Activated T-helper 9 cell treated with anti-CD3 and anti-CD28 coated beads, Interleukin-2, amount 50 U/mL, for 16 hours (primary cell): ENCODE measurements at regions not wholly inside any gene's neighbourhood (a gene's known extent, or its start where the extent isn't known, plus 50 kb on each side); places are given as distances from the start of the nearest gene placed in this dataset.

Experiments
- DNase-seq: peaks from one replicate; pipeline ENCODE4 v3.0.0-alpha.2; 2020; ENCODE audit warnings: low read depth

DNA sequence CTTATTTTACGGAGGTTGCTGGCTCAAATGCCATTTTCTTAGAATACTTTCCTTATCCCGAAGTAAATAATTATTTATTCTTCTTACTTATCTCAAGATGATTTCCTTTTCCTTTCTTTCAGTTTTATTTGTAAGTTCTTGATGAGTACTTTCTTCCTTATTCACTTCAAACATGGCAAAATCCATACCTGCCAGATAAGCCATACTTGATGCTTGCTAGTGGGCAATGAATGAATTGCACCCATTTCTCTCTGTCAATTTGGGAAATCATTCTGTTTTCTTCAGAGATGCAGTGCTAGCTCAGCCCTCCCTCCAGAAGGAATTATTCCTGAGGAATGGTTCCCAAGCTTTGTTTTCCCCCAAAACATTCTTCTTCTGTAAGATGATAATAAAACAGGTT is 598.3 kb downstream of the SPRY1 start:
- DNase-seq = no peak

DNA sequence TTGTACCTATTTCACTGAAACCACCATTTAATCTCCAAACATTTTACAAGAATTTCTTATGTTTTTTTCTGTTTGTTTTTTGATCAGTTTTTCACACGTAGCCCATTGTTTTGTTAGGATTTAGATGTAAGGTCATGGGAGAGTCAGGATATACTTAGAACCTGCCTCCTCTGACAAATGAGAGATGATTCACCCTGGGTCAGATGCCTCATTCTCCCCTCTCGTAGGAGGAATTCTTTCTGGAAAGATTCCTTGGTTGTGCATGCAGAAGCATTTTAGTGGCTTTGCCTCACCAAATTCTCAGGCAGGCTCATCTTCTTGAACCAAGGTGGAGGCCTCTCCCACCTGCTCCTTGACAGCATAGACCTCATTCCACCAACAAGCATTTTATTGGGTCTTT is 599.3 kb downstream of the SPRY1 start:
- DNase-seq = no peak

- DNase-seq = no peak
Observed at GRCh38 chr4:123996718-123997510, 600.3 kb downstream of the SPRY1 start.

- no peak for DNase-seq
Observed at GRCh38 chr4:123997776-123998449, 601.3 kb downstream of the SPRY1 start.

- DNase-seq = no peak
Observed at GRCh38 chr4:124000233-124000632, 603.6 kb downstream of the SPRY1 start.

DNA sequence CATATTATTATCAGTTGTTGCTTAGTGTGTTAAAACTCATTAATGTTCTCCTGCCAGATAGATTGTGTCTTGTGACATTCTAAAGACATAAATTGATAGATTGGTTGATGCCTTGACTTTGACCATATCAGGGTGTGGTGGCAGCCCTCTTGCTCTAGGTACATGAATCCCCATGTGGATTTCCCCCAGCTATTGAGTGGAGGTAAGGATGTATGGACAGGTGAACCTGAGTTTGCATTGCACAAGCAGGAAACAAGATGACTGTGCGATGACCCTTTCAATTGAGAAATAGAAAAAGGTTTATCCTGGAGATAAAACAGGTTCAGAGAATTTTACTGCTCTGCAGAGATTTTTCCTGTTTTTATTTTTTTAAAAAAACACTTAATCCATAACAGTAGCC is 619.2 kb downstream of the SPRY1 start:
- no peak for DNase-seq

- no peak for DNase-seq
Observed at GRCh38 chr4:124017185-124017785, 620.7 kb downstream of the SPRY1 start.

GRCh38 chr4:124018383-124019317 is 622.1 kb downstream of the SPRY1 start:
- DNase-seq = no peak

GRCh38 chr4:124019749-124020549 is 623.4 kb downstream of the SPRY1 start:
- no peak for DNase-seq

DNA sequence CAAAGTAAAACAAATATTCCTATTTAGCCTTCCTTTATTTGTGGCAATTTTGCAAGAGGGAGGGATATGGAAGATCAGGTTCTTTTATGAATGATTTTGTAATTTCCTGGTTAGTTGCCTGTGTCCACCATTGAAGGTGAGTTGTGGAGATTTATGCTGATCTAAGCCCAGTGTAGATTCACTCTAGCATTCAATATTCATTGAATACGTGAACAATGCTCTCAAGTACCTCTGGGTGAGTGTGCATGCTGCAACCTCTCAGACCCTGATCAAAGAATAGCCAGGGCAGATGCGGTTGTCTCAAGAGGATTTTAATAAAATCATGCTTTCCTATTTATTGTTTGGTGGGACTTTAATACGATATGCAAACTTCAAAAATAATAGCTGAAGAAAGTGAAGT is 628.4 kb downstream of the SPRY1 start:
- no peak for DNase-seq

GRCh38 chr4:124025428-124025827 is 628.8 kb downstream of the SPRY1 start:
- no peak for DNase-seq

- no peak for DNase-seq
Observed at GRCh38 chr4:124028182-124028581, 631.6 kb downstream of the SPRY1 start.

- DNase-seq = no peak
Observed at GRCh38 chr4:124030147-124030546, 633.6 kb downstream of the SPRY1 start.

- no peak for DNase-seq
Observed at GRCh38 chr4:124032035-124032434, 635.4 kb downstream of the SPRY1 start.

GRCh38 chr4:124035364-124036041 is 638.9 kb downstream of the SPRY1 start:
- no peak for DNase-seq

- DNase-seq = no peak
Observed at GRCh38 chr4:124037236-124037635, 640.6 kb downstream of the SPRY1 start.

DNA sequence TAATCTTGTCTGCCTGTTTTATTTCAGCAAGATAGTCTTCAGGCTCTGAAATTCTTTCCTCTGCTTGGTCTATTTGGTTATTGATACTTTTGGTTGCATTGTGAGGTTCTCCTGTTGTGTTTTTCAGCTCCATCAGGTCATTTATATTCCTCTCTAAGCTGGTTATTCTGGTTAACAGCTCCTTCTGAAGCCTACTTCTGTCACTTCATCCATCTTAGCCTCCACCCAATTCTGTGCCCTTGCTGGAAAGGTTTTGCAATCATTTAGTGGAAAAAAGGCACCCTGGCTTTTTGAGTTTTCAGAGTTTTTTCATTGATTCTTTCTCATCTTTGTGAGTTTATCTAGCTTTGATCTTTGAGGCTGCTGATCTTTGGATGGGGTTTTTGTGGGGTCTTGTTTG is 647.7 kb downstream of the SPRY1 start:
- DNase-seq = no peak

GRCh38 chr4:124044867-124045266 is 648.3 kb downstream of the SPRY1 start:
- no peak for DNase-seq

GRCh38 chr4:124046190-124046589 is 649.6 kb downstream of the SPRY1 start:
- DNase-seq = no peak

- DNase-seq = no peak
Observed at GRCh38 chr4:124053872-124054538, 657.4 kb downstream of the SPRY1 start.
